Neural cell (in vitro differentiated cells): ENCODE measurements at regions not wholly inside any gene's neighbourhood (a gene's known extent, or its start where the extent isn't known, plus 50 kb on each side); places are given as distances from the start of the nearest gene placed in this dataset.

Source experiments
- H2AFZ ChIP-seq: fragments of 200-600, 300-800 bp; sonication (generic), shearing (Covaris generic); 2 replicates; pipeline ENCODE4 v1.6.0; 2014; ENCODE audit warnings: low read depth, mild to moderate bottlenecking, antibody characterized with exemption, low read length, moderate library complexity
- H3F3A ChIP-seq: fragments of 200-600 bp; shearing (Covaris generic); 2 replicates; pipeline ENCODE4 v1.6.1; 2016; ENCODE audit warnings: mild to moderate bottlenecking, moderate library complexity, mixed read lengths, antibody characterized with exemption, low read length; ENCODE audit not compliant: insufficient read depth, poor library complexity, severe bottlenecking
- H3K27ac ChIP-seq: fragments of 200-600, 300-800 bp; sonication (generic), shearing (Covaris generic); 2 replicates; pipeline ENCODE4 v1.5.1; 2014; ENCODE audit warnings: mild to moderate bottlenecking, low read length, moderate library complexity
- H3K27me3 ChIP-seq: fragments of 300-800, 200-600 bp; sonication (generic), shearing (Covaris generic); 2 replicates; pipeline ENCODE4 v1.6.0; 2014; ENCODE audit warnings: mild to moderate bottlenecking, low read depth, low read length, moderate library complexity; ENCODE audit not compliant: insufficient read depth
- H3K36me3 ChIP-seq: fragments of 300-800, 200-600 bp; sonication (generic), shearing (Covaris generic); 2 replicates; pipeline ENCODE4 v1.5.1; 2014; ENCODE audit warnings: mild to moderate bottlenecking, antibody characterized with exemption, low read length, moderate library complexity; ENCODE audit not compliant: insufficient read depth
- H3K4me2 ChIP-seq: fragments of 300-800, 200-600 bp; sonication (generic), shearing (Covaris generic); 2 replicates; pipeline ENCODE4 v1.6.0; 2014; ENCODE audit warnings: mild to moderate bottlenecking, low read length
- H3K4me3 ChIP-seq: fragments of 300-800, 200-600 bp; sonication (generic), shearing (Covaris generic); 2 replicates; pipeline ENCODE4 v1.5.1; 2014; ENCODE audit warnings: mild to moderate bottlenecking, low read length, moderate library complexity
- H3K79me2 ChIP-seq: fragments of 200-600 bp; shearing (Covaris generic); replicated peaks from 2 replicates; pipeline ENCODE4 v1.6.0; 2014; ENCODE audit warnings: mild to moderate bottlenecking, low read length, moderate library complexity; ENCODE audit not compliant: insufficient read depth
- H3K9ac ChIP-seq: fragments of 300-800, 200-600 bp; sonication (generic), shearing (Covaris generic); 2 replicates; pipeline ENCODE4 v1.6.1; 2016; ENCODE audit warnings: mild to moderate bottlenecking, low read length, mixed read lengths
- H3K9me2 ChIP-seq: fragments of 200-600 bp; shearing (Covaris generic); 2 replicates; pipeline ENCODE4 v1.6.1; 2016; ENCODE audit warnings: mild to moderate bottlenecking, low read length, mixed read lengths; ENCODE audit not compliant: insufficient read depth
- H3K9me3 ChIP-seq: fragments of 200-600, 300-800 bp; sonication (generic), shearing (Covaris generic); 2 replicates; pipeline ENCODE4 v1.6.1; 2016; ENCODE audit warnings: mild to moderate bottlenecking, mixed run types, low read length, moderate library complexity, mixed read lengths
- H4K20me1 ChIP-seq: fragments of 200-600 bp; shearing (Covaris generic); 2 replicates; pipeline ENCODE4 v1.6.1; 2016; ENCODE audit warnings: mild to moderate bottlenecking, mixed run types; ENCODE audit not compliant: insufficient read depth
- CTCF ChIP-seq: fragments of 450-650 bp; IDR thresholded peaks from 2 replicates; pipeline ENCODE4 v1.5.1; 2014; ENCODE audit warnings: antibody characterized with exemption, mild to moderate bottlenecking, moderate library complexity; ENCODE audit not compliant: poor library complexity, severe bottlenecking
- EP300 ChIP-seq: fragments of 450-650 bp; conservative IDR thresholded peaks from 2 replicates; pipeline ENCODE4 v1.6.1; 2014; ENCODE audit warnings: antibody characterized with exemption, mild to moderate bottlenecking, moderate library complexity; ENCODE audit not compliant: poor library complexity, severe bottlenecking
- EZH2 ChIP-seq: fragments of 200-600, 300-800 bp; shearing (Covaris generic), sonication (generic); IDR thresholded peaks from 2 replicates; pipeline ENCODE4 v1.6.1; 2014; ENCODE audit warnings: antibody characterized with exemption, low read length, borderline replicate concordance, mild to moderate bottlenecking; ENCODE audit not compliant: insufficient read depth, poor library complexity, severe bottlenecking
- MXI1 ChIP-seq: fragments of 450-650 bp; conservative IDR thresholded peaks from 2 replicates; pipeline ENCODE4 v1.6.1; 2014; ENCODE audit warnings: antibody characterized with exemption, mild to moderate bottlenecking; ENCODE audit not compliant: poor library complexity, severe bottlenecking
- POLR2AphosphoS5 ChIP-seq: IDR thresholded peaks from 2 replicates; pipeline ENCODE4 v1.6.1; 2012
- RAD21 ChIP-seq: fragments of 450-650 bp; conservative IDR thresholded peaks from 2 replicates; pipeline ENCODE4 v1.6.1; 2014; ENCODE audit warnings: antibody characterized with exemption, mild to moderate bottlenecking, moderate library complexity
- REST ChIP-seq: IDR thresholded peaks from 2 replicates; pipeline ENCODE4 v1.6.1; 2012; ENCODE audit warnings: borderline replicate concordance
- SMC3 ChIP-seq: fragments of 450-650 bp; conservative IDR thresholded peaks from 2 replicates; pipeline ENCODE4 v1.6.1; 2014; ENCODE audit warnings: antibody characterized with exemption, mild to moderate bottlenecking, moderate library complexity; ENCODE audit not compliant: poor library complexity
- TAF1 ChIP-seq: IDR thresholded peaks from 2 replicates; pipeline ENCODE4 v1.6.1; 2012; ENCODE audit warnings: low read depth

GRCh38 chr9:88691811-88692210, 156.8 kb downstream of the NXNL2 start:
- no peak overlapping the region for H3K4me2 ChIP-seq
- H3K36me3 ChIP-seq, result no peaks in the 10 kb centered on the region

GRCh38 chr9:88692827-88693226, 157.8 kb downstream of the NXNL2 start:
- no peak overlapping the region for H3K4me3 ChIP-seq
- H3K79me2 ChIP-seq, result no peaks in the 10 kb centered on the region
- H4K20me1 ChIP-seq, result no peaks in the 10 kb centered on the region
- H3K9me3 ChIP-seq, result no peaks in the 10 kb centered on the region
- no peaks in the 10 kb centered on the region for H3F3A ChIP-seq
- no peaks in the 10 kb centered on the region for H3K36me3 ChIP-seq
- H3K9me2 ChIP-seq, result no peaks in the 10 kb centered on the region
- TF ChIP-seq POLR2AphosphoS5 (no peak), CTCF (no peak), EP300 (no peak), TAF1 (no peak), REST (no peak), EZH2 (no peak), MXI1 (no peak), SMC3 (no peak), RAD21 (no peak)
- H3K4me2 ChIP-seq, result no peak overlapping the region
- no peak overlapping the region for H3K9ac ChIP-seq
- no peaks in the 10 kb centered on the region for H3K27me3 ChIP-seq
- no peak overlapping the region for H3K27ac ChIP-seq
- H2AFZ ChIP-seq, result no peak overlapping the region

More at GRCh38 chr9:88691811-88692210, 156.8 kb downstream of the NXNL2 start:
- no peak overlapping the region for H2AFZ ChIP-seq
- no peaks in the 10 kb centered on the region for H3K27me3 ChIP-seq
- no peak overlapping the region for H3K4me3 ChIP-seq
- H3K79me2 ChIP-seq, result no peaks in the 10 kb centered on the region
- no peak overlapping the region for H3K9ac ChIP-seq
- H4K20me1 ChIP-seq, result no peaks in the 10 kb centered on the region
- no peak for TF ChIP-seq RAD21
- TF ChIP-seq TAF1, result no peak
- TF ChIP-seq EZH2, result no peak
- no peak for TF ChIP-seq SMC3
- no peak for TF ChIP-seq REST
- no peak for TF ChIP-seq POLR2AphosphoS5
- TF ChIP-seq EP300, result no peak
- no peaks in the 10 kb centered on the region for H3K9me3 ChIP-seq
- no peaks in the 10 kb centered on the region for H3K9me2 ChIP-seq
- H3F3A ChIP-seq, result no peaks in the 10 kb centered on the region
- no peak overlapping the region for H3K27ac ChIP-seq
